HCT116 (cell line): ENCODE measurements at regions not wholly inside any gene's neighbourhood (a gene's known extent, or its start where the extent isn't known, plus 50 kb on each side); places are given as distances from the start of the nearest gene placed in this dataset.

Experiments used
- ATAC-seq: fragments of 200-7000 bp; cut with Tn5 transposase; 2 replicates; pipeline ENCODE4 v1.9.1; 2020; ENCODE audit warnings: mild to moderate bottlenecking, moderate library complexity
- BruUV-seq: library from RNA; stranded (reverse); fragments of 400-500 nt; replicated peaks from 2 replicates; lab custom pipeline; 2021; lab: Mats Ljungman, UMichigan
- CTCF ChIA-PET: fragments of 300-600 bp; sonication (Branson Sonifier 250); formaldehyde crosslinking; loops from one replicate; lab custom pipeline; 2021; ENCODE audit warnings: antibody characterized with exemption; lab: Charles Lee
- POLR2A ChIA-PET: fragments of 300-600, 350-600 bp; sonication (Branson Sonifier 250); formaldehyde crosslinking; loops from one replicate; lab custom pipeline; 2021; ENCODE audit warnings: antibody characterized with exemption; lab: Charles Lee
- RAD21 ChIA-PET, 2 experiments: fragments of 300-600 bp; sonication (Branson Sonifier 250); formaldehyde crosslinking; loops; one replicate each; lab custom pipeline; 2023; ENCODE audit warnings: low total read pairs in 2 of 2; ENCODE audit not compliant: uncharacterized antibody in 2 of 2, unreplicated experiment in 2 of 2, low non-redundant PET in 1 of 2; lab: Charles Lee
- DNase-seq: peaks from one replicate; pipeline ENCODE4 v3.0.0-alpha.2; 2010; ENCODE audit warnings: low read depth, low spot score
- H2AFZ ChIP-seq: fragments of 200-600 bp; shearing (Covaris generic), sonication (generic); 2 replicates; pipeline ENCODE4 v1.6.1; 2017; ENCODE audit warnings: low read depth, mixed run types, mixed read lengths, antibody characterized with exemption, low read length; ENCODE audit not compliant: poor library complexity, severe bottlenecking
- H3K27ac ChIP-seq: 2 replicates; pipeline ENCODE4 v1.5.1; 2012; ENCODE audit warnings: low read depth, low read length
- H3K27me3 ChIP-seq: fragments of 200-600 bp; sonication (generic); 2 replicates; pipeline ENCODE4 v1.6.1; 2016; ENCODE audit warnings: mixed run types, low read length, mixed read lengths; ENCODE audit not compliant: insufficient read depth
- H3K36me3 ChIP-seq, 2 experiments: fragments of 200-500 bp in 1 of 2; fragments of 200-600 bp in 1 of 2; sonication (Bioruptor generic) in 1 of 2; sonication (generic) in 1 of 2; 2 replicates each; pipeline versions ENCODE4 v1.5.1 to v1.6.1; 2014 to 2016; ENCODE audit warnings: low read length in 2 of 2, inconsistent platforms in 1 of 2, mixed read lengths in 1 of 2, mixed run types in 1 of 2; ENCODE audit not compliant: insufficient read depth in 2 of 2, control insufficient read depth in 1 of 2
- H3K4me1 ChIP-seq, 2 experiments: fragments of 200-600 bp in 1 of 2; sonication (generic) in 1 of 2; 2 replicates each; pipeline versions ENCODE4 v1.5.1 to v1.6.1; 2012 to 2017; ENCODE audit warnings: low read length in 2 of 2, inconsistent platforms in 1 of 2, mild to moderate bottlenecking in 1 of 2, mixed read lengths in 1 of 2, mixed run types in 1 of 2, moderate library complexity in 1 of 2; ENCODE audit not compliant: insufficient read depth in 2 of 2, control insufficient read depth in 1 of 2
- H3K4me2 ChIP-seq: fragments of 200-600 bp; sonication (generic); 2 replicates; pipeline ENCODE4 v1.6.1; 2017; ENCODE audit warnings: mixed run types, low read length, mixed read lengths
- H3K4me3 ChIP-seq, 2 experiments: fragments of 200-600 bp in 1 of 2; sonication (generic) in 1 of 2; replicated peaks in 1 of 2; 2 replicates each; pipeline ENCODE4 v1.5.1; 2011 to 2016; ENCODE audit warnings: low read length in 2 of 2, control low read depth in 1 of 2, low read depth in 1 of 2, mild to moderate bottlenecking in 1 of 2, mixed read lengths in 1 of 2, mixed run types in 1 of 2
- H3K79me2 ChIP-seq: fragments of 200-600 bp; sonication (generic); 2 replicates; pipeline ENCODE4 v1.6.1; 2017; ENCODE audit warnings: mild to moderate bottlenecking, mixed run types, low read length, moderate library complexity, mixed read lengths; ENCODE audit not compliant: insufficient read depth
- H3K9ac ChIP-seq: fragments of 200-600 bp; sonication (generic); 2 replicates; pipeline ENCODE4 v1.6.1; 2016; ENCODE audit warnings: low read length, mixed read lengths
- H3K9me2 ChIP-seq: fragments of 200-600 bp; sonication (generic), shearing (Covaris generic); 2 replicates; pipeline ENCODE4 v1.6.1; 2017; ENCODE audit warnings: mixed run types, mild to moderate bottlenecking, moderate library complexity; ENCODE audit not compliant: insufficient read depth
- H3K9me3 ChIP-seq, 2 experiments: fragments of 200-500 bp in 1 of 2; fragments of 200-600 bp in 1 of 2; sonication (Bioruptor generic) in 1 of 2; sonication (generic) in 1 of 2; 2 replicates each; pipeline ENCODE4 v1.6.1; 2014 to 2017; ENCODE audit warnings: low read length in 2 of 2, mixed read lengths in 2 of 2, inconsistent platforms in 1 of 2, low read depth in 1 of 2, mild to moderate bottlenecking in 1 of 2, mixed run types in 1 of 2, moderate library complexity in 1 of 2; ENCODE audit not compliant: control insufficient read depth in 1 of 2, insufficient read depth in 1 of 2
- H4K20me1 ChIP-seq: fragments of 200-600 bp; sonication (generic), shearing (Covaris generic); 2 replicates; pipeline ENCODE4 v1.6.1; 2017; ENCODE audit warnings: mixed run types, mild to moderate bottlenecking, moderate library complexity; ENCODE audit not compliant: insufficient read depth
- ATF3 ChIP-seq: IDR thresholded peaks from 2 replicates; pipeline ENCODE4 v1.6.1; 2012
- CTCF ChIP-seq, 3 experiments: fragments of 200-600 bp in 1 of 3; sonication (generic) in 1 of 3; IDR thresholded peaks in 2 of 3; conservative IDR thresholded peaks in 1 of 3; 2 replicates each; pipeline ENCODE4 v1.5.1; 2012 to 2017; ENCODE audit warnings: low read depth in 2 of 3, low read length in 2 of 3, antibody characterized with exemption in 1 of 3, borderline replicate concordance in 1 of 3, control low read depth in 1 of 3, mild to moderate bottlenecking in 1 of 3, mixed read lengths in 1 of 3, mixed run types in 1 of 3, moderate library complexity in 1 of 3; ENCODE audit not compliant: insufficient read depth in 1 of 3
- FOSL1 ChIP-seq: IDR thresholded peaks from 2 replicates; pipeline ENCODE4 v1.6.1; 2012; ENCODE audit warnings: low read depth
- MAX ChIP-seq: IDR thresholded peaks from 2 replicates; pipeline ENCODE4 v1.6.1; 2012
- POLR2A ChIP-seq: IDR thresholded peaks from 2 replicates; pipeline ENCODE4 v1.7.0; 2011; ENCODE audit warnings: borderline replicate concordance; ENCODE audit not compliant: insufficient read depth, insufficient read length; ENCODE audit errors: extremely low read depth
- RAD21 ChIP-seq: IDR thresholded peaks from 2 replicates; pipeline ENCODE4 v1.6.1; 2012; ENCODE audit warnings: low read depth, mild to moderate bottlenecking
- SIN3A ChIP-seq: IDR thresholded peaks from 2 replicates; pipeline ENCODE4 v1.6.1; 2012; ENCODE audit warnings: low read depth
- SRF ChIP-seq: IDR thresholded peaks from 2 replicates; pipeline ENCODE4 v1.6.1; 2012; ENCODE audit warnings: low read depth
- intact Hi-C: fragments of 100-400 bp; cut with micrococcal nuclease; formaldehyde crosslinking; loops from 2 replicates; pipeline ENCODE4 v1.10.0; 2022

- TF ChIP-seq CTCF (IDR thresholded peaks at IDR 0.05 in 2 of 3, conservative IDR thresholded peaks at IDR 0.05 in 1 of 3; ENCODE audit: borderline replicate concordance in 1 of 3, insufficient read depth in 1 of 3, low read depth in 2 of 3, low read length in 2 of 3) (no peak), SIN3A (no peak), SRF (no peak), FOSL1 (no peak), ATF3 (no peak)
These were observed 303.6 kb downstream of the GLRX3 start (continued) for GRCh38 chr10:130439766-130440165.

- ChIA-PET CTCF (no interaction called here), RAD21 (no interaction called here), POLR2A (no interaction called here)
- Histone ChIP-seq H3K4me3 (no peak overlapping the region), H3K9ac (no peak overlapping the region), H3K4me1 (no peaks in the 10 kb centered on the region), H3K9me3 (no peaks in the 10 kb centered on the region), H3K9me2 (no peaks in the 10 kb centered on the region), H2AFZ (no peak overlapping the region), H3K27me3 (no peaks in the 10 kb centered on the region), H4K20me1 (no peaks in the 10 kb centered on the region), H3K27ac (no peak overlapping the region), H3K36me3 (no peaks in the 10 kb centered on the region), H3K4me2 (no peak overlapping the region), H3K79me2 (no peaks in the 10 kb centered on the region)
- BruUV-seq = no TSS peak
- intact Hi-C loops = no loop called here
- TF ChIP-seq MAX = no peak
- no peak for TF ChIP-seq FOSL1
- TF ChIP-seq SRF = no peak
- no peak for TF ChIP-seq POLR2A
- no peak for TF ChIP-seq SIN3A
- TF ChIP-seq RAD21 = no peak
- ATAC-seq (no peak), DNase-seq (no peak)
These were observed 304.3 kb downstream of the GLRX3 start for GRCh38 chr10:130440494-130440893.
